ENCODE measurements at regions not wholly inside any gene's neighbourhood (a gene's known extent, or its start where the extent isn't known, plus 50 kb on each side); places are given as distances from the start of the nearest gene placed in this dataset.

GRCh38 chr3:67828486-67829010, 174.1 kb upstream of the SUCLG2 start:
- FAIRE-seq, result no peak
- no peak for DNase-seq (ENCODE audit: insufficient read length, low spot score)

- FAIRE-seq, result no peak
- DNase-seq (ENCODE audit: insufficient read length, low spot score), result no peak
These were observed 166.7 kb upstream of the SUCLG2 start for GRCh38 chr3:67821135-67821534.

- FAIRE-seq, result no peak
- DNase-seq (ENCODE audit: insufficient read length, low spot score), result no peak
These were observed 165.0 kb upstream of the SUCLG2 start for GRCh38 chr3:67819447-67819846.

DNA sequence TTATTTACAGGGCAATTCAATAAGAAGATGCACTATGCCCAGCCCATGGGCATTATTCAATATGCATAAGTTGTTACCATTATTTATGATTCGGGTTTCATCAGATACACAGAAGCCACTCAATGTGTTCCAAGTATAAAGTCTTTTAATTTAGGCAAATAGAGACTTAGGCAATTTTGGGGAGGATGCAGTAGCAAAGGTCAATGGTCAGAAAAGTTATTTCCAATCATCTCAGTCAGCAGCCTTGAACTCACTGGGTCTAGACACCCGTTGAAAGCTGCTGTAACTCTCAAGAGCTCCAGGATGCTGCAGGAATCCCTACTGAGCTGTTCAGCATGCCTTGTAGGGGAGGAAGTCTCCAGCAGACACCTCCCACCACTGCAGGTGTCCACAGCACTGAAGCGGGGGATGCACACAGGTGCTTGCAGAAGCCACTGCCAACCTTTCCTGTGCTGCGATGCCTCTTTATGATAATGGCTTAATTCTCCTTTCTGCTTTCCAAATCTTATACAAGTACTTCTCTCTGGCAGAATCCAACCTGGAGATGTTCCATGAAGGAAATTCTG, 155.0 kb upstream of the SUCLG2 start:
- DNase-seq (ENCODE audit: insufficient read length, low spot score), result no peak
- FAIRE-seq, result no peak

GRCh38 chr3:67808906-67809305, 154.5 kb upstream of the SUCLG2 start:
- FAIRE-seq, result no peak

DNA sequence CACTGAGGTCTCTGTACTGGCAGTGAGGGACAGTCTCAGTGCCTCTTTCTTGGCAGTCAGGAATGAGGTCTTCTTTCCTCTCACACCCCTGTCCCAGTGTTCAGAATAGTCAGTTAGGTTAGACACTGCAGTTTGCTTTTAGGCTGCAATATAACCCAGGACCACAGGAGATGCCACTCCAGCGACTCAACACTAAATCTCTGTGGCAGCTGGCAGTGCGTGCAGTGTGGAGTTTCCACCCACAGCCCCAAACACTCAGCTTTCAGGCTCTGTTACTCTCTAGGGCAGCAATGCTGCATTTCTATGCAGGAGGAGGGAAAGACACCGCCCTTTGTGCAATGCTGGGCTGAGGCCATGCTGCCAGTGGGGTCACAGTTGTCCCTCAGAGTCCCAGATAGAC, 150.2 kb upstream of the SUCLG2 start:
- FAIRE-seq, result peak; percentile 71

More at GRCh38 chr3:67808906-67809305, 154.5 kb upstream of the SUCLG2 start:
- no peak for DNase-seq (ENCODE audit: insufficient read length, low spot score)

GRCh38 chr3:67804089-67804488, 149.7 kb upstream of the SUCLG2 start:
- DNase-seq (ENCODE audit: insufficient read length, low spot score) (no peak), FAIRE-seq (peak; percentile 23)

More for the DNA sequence above, 150.2 kb upstream of the SUCLG2 start:
- DNase-seq (ENCODE audit: insufficient read length, low spot score), result no peak

- DNase-seq (ENCODE audit: insufficient read length, low spot score) (no peak), FAIRE-seq (no peak)
These were observed 144.0 kb upstream of the SUCLG2 start for GRCh38 chr3:67798412-67798811.

DNA sequence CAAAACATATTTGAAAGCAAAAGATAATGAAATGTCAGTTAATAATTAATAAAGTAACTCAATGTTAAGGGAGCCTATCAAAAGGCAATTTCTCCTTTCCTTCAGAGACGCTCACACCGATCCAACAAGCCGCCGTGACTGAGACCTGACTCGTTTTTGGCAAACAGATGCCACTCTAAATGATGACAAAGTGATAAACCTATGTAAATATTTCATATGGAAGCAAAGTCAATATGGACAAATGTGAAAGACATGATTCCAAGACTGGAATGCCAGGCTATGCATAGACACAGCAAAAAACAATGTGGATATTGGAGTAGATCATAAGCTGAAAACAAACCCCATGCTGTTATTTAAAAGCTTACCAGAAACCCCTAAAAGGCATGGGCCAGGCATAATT, 137.2 kb upstream of the SUCLG2 start:
- no peak for FAIRE-seq

GRCh38 chr3:67790043-67790442, 135.6 kb upstream of the SUCLG2 start:
- no peak for FAIRE-seq
- peak; percentile 52 for DNase-seq (ENCODE audit: insufficient read length, low spot score)

More for the DNA sequence above, 137.2 kb upstream of the SUCLG2 start:
- no peak for DNase-seq (ENCODE audit: insufficient read length, low spot score)

GRCh38 chr3:67788396-67788795, 134.0 kb upstream of the SUCLG2 start:
- FAIRE-seq (no peak), DNase-seq (ENCODE audit: insufficient read length, low spot score) (no peak)

DNA sequence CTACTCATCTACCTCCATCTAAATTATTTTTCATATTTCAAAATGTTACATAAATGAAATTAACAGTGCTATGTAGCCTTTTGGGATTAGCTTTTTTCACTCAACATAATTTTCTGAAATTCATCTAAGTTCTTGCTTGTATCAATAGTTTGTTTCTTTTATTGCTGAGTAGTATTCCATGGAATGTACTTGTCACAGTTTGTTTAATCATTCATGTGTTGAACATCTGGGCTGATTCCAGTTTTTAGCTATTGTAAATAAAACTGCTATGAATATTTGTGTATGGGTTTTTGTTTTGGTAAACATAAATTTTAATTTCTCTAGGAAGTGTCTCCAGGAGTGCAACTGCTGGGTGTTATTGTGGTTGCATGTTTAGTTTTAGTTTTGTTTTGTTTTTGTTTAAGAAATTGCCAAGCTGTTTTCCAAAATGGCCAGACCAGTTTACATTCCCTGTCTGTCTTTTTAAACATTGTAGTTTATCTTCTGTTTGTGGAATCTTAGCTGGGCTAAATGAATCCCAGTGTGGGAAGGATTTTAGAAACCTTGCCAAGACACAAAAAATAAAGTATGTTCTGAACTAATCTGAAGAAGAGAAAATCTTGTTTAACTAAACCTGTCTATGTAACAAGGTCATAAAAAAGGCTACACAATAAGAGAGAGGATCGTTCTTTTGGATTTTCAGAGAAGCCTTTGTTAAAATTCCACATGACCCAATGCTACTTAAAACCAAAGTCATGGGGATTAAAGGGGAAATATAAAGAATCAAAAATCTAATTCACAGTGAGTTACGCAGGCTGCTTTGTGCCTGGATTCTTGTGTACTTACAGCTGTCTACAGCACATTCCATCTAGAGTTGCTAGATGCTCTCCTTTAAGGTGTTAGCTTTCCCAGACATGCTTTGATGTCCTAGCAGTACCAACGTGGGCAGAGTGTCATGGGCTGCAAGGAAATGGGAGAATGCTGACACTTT, 129.2 kb upstream of the SUCLG2 start:
- FAIRE-seq (no peak), DNase-seq (ENCODE audit: insufficient read length, low spot score) (no peak)

- no peak for DNase-seq (ENCODE audit: insufficient read length, low spot score)
- FAIRE-seq, result no peak
These were observed 127.5 kb upstream of the SUCLG2 start for GRCh38 chr3:67781871-67782270.

DNA sequence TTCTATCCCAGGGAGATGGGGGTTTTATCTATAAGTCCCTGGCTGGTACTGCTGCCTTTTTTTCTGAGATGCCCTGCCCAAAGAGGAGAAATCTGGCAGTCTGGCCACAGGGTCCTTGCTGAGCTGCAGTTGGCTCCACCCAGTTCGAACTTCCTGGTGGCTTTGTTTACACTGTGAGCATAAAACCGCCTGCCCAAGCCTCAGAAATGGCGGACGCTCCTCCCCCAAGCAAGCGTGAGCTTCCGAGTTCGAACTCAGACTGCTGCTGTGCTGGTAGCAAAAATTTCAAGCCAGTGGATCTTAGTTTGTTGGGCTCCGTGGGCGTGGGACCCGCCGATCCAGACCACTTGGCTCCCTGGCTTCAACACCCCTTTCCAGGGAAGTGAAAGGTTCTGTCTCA, 126.8 kb upstream of the SUCLG2 start:
- no peak for DNase-seq (ENCODE audit: insufficient read length, low spot score)
- FAIRE-seq, result no peak

GRCh38 chr3:67774676-67775075, 120.3 kb upstream of the SUCLG2 start:
- DNase-seq (ENCODE audit: insufficient read length, low spot score) (no peak), FAIRE-seq (no peak)

- peak; percentile 48 for DNase-seq (ENCODE audit: insufficient read length, low spot score)
- FAIRE-seq, result no peak
These were observed 111.2 kb upstream of the SUCLG2 start for GRCh38 chr3:67765575-67765974.

DNA sequence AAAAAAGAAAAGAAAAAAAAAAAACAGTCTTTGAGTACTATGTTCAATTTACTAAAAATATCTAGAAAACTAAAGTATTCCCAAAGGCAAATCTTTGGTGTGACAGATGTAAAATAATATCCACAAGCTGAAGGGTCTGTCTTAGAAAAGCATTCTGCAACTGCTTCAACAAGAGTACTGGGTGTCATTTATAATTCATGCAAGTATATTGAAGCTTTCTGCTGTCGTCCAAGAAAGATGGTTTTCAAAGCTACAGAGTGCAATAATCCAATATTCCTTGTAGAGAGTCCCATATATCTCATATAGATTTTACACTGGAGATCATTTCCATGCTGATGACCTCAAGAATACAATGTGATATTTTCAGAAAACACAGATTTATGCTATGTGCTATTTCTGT, 90.9 kb upstream of the SUCLG2 start:
- FAIRE-seq (no peak), DNase-seq (ENCODE audit: insufficient read length, low spot score) (no peak)

GRCh38 chr3:67744699-67745098, 90.3 kb upstream of the SUCLG2 start:
- DNase-seq (ENCODE audit: insufficient read length, low spot score) (no peak), FAIRE-seq (no peak)

DNA sequence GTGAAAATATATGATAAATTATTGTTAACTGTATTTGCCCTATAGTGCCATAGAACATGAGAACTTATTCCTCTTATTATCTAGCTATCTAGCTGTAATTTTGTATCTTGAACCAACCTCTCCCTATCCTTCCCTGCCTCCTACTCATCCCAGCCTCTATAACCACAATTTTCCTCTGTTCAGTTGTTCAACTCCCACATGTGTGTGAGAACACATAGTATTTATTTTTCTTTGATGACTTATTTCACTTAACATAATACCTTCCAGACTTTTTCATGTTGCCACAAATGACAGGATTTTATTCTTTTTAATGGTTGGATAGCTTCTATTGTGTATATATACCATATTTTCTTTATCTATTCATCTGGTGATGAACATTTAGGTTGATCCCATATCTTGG, 85.4 kb upstream of the SUCLG2 start:
- no peak for FAIRE-seq
- DNase-seq (ENCODE audit: insufficient read length, low spot score), result no peak

DNA sequence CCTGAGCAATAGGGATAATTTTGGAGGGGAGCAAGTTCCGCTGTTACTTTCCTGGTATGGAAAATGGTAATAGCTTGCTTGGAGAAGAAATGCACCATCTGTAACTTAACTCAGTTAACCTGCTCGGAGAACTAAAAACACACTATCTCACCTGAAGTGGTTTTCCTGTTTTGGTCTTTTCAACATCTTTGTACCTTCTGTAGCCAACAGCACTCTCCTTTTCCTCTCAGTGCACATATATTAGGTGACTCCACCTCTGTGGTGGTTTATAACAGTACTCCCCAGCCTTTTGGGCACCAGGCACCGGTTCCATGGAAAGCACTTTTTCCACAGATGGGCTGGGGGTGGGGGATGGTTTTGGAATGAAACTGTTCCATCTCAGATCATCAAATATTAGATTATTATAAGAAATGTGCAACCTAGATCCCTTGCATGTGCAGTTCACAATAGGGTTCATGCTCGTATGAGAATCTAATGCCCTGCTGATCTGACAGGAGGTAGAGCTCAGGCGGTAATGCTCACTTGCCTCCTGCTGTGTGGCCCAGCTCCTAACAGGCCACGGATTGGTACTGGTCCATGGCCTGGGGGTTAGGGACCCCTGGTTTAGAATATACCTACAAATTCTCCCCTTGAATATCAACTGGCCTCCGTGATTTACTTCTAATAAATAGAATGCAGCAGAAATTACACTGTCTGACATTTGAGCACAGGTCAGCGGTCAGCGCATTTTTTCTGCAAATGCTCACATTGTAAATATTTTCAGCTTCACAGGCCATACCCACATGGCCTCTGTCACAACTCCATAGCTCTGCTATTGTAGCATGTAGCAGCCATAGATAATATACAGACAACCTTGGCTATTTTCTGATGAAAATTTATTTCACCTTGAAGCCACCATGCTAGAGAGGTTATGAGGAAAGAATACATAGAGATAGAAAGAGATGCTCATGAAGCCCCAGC, 83.8 kb upstream of the SUCLG2 start:
- FAIRE-seq, result no peak

GRCh38 chr3:67737140-67737539, 82.7 kb upstream of the SUCLG2 start:
- no peak for FAIRE-seq
- no peak for DNase-seq (ENCODE audit: insufficient read length, low spot score)

More for the DNA sequence above, 83.8 kb upstream of the SUCLG2 start:
- no peak for DNase-seq (ENCODE audit: insufficient read length, low spot score)
